ENCODE measurements at regions not wholly inside any gene's neighbourhood (a gene's known extent, or its start where the extent isn't known, plus 50 kb on each side); places are given as distances from the start of the nearest gene placed in this dataset.

GRCh38 chr11:28461846-28462245 lies 353.7 kb downstream of the METTL15 start:
- H3K27me3 ChIP-seq, result no peaks in the 10 kb centered on the region
- H3K27ac ChIP-seq, result no peak overlapping the region
- no peaks in the 10 kb centered on the region for H3K9me3 ChIP-seq
- intact Hi-C loops (cut with DNase I; ENCODE audit: low total_unique reads), result no loop called here
- no peaks in the 10 kb centered on the region for H3K36me3 ChIP-seq
- H3K4me1 ChIP-seq, result no peaks in the 10 kb centered on the region
- H3K4me3 ChIP-seq, result no peak overlapping the region
- TF ChIP-seq CTCF (IDR thresholded peaks at IDR 0.05) (no peak), POLR2AphosphoS5 (IDR thresholded peaks at IDR 0.05) (no peak), POLR2A (IDR thresholded peaks at IDR 0.05) (no peak)
- DNase-seq (ENCODE audit: low spot score in 2 of 2), result no peak

- no peaks in the 10 kb centered on the region for H3K4me1 ChIP-seq
- no peak for TF ChIP-seq POLR2A (IDR thresholded peaks at IDR 0.05)
- TF ChIP-seq CTCF (IDR thresholded peaks at IDR 0.05), result no peak
- TF ChIP-seq POLR2AphosphoS5 (IDR thresholded peaks at IDR 0.05), result no peak
- no peak overlapping the region for H3K27ac ChIP-seq
- no peaks in the 10 kb centered on the region for H3K9me3 ChIP-seq
- no peaks in the 10 kb centered on the region for H3K27me3 ChIP-seq
- no peak for DNase-seq (ENCODE audit: low spot score in 2 of 2)
- no peaks in the 10 kb centered on the region for H3K36me3 ChIP-seq
- no peak overlapping the region for H3K4me3 ChIP-seq
- intact Hi-C loops (cut with DNase I; ENCODE audit: low total_unique reads), result no loop called here
These were observed 353.1 kb downstream of the METTL15 start for GRCh38 chr11:28461338-28461737.

GRCh38 chr11:28460348-28460747 lies 352.2 kb downstream of the METTL15 start:
- no peak for DNase-seq (ENCODE audit: low spot score in 2 of 2)
- Histone ChIP-seq H3K36me3 (no peaks in the 10 kb centered on the region), H3K4me1 (no peaks in the 10 kb centered on the region), H3K4me3 (no peak overlapping the region), H3K27me3 (no peaks in the 10 kb centered on the region), H3K9me3 (no peaks in the 10 kb centered on the region), H3K27ac (no peak overlapping the region)
- intact Hi-C loops (cut with DNase I; ENCODE audit: low total_unique reads), result no loop called here
- no peak for TF ChIP-seq CTCF (IDR thresholded peaks at IDR 0.05)
- no peak for TF ChIP-seq POLR2AphosphoS5 (IDR thresholded peaks at IDR 0.05)
- TF ChIP-seq POLR2A (IDR thresholded peaks at IDR 0.05), result no peak

- no peaks in the 10 kb centered on the region for H3K27me3 ChIP-seq
- no peaks in the 10 kb centered on the region for H3K36me3 ChIP-seq
- H3K4me3 ChIP-seq, result no peak overlapping the region
- TF ChIP-seq POLR2A (IDR thresholded peaks at IDR 0.05), result no peak
- TF ChIP-seq CTCF (IDR thresholded peaks at IDR 0.05), result no peak
- no peak for TF ChIP-seq POLR2AphosphoS5 (IDR thresholded peaks at IDR 0.05)
- H3K9me3 ChIP-seq, result no peaks in the 10 kb centered on the region
- H3K27ac ChIP-seq, result no peak overlapping the region
- no peak for DNase-seq (ENCODE audit: low spot score in 2 of 2)
- intact Hi-C loops (cut with DNase I; ENCODE audit: low total_unique reads), result no loop called here
- H3K4me1 ChIP-seq, result no peaks in the 10 kb centered on the region
These were observed 351.7 kb downstream of the METTL15 start for GRCh38 chr11:28459912-28460311.

- Histone ChIP-seq H3K4me3 (no peak overlapping the region), H3K4me1 (no peaks in the 10 kb centered on the region), H3K36me3 (no peaks in the 10 kb centered on the region), H3K27ac (no peak overlapping the region), H3K9me3 (no peaks in the 10 kb centered on the region), H3K27me3 (no peaks in the 10 kb centered on the region)
- intact Hi-C loops (cut with DNase I; ENCODE audit: low total_unique reads), result no loop called here
- TF ChIP-seq POLR2AphosphoS5 (IDR thresholded peaks at IDR 0.05), result no peak
- no peak for TF ChIP-seq CTCF (IDR thresholded peaks at IDR 0.05)
- no peak for TF ChIP-seq POLR2A (IDR thresholded peaks at IDR 0.05)
- no peak for DNase-seq (ENCODE audit: low spot score in 2 of 2)
These were observed 349.4 kb downstream of the METTL15 start for GRCh38 chr11:28457481-28458065.

Measured in breast epithelium (tissue), 4 donors.